HG03469 (cell line): ENCODE measurements at regions not wholly inside any gene's neighbourhood (a gene's known extent, or its start where the extent isn't known, plus 50 kb on each side); places are given as distances from the start of the nearest gene placed in this dataset.

Experiments
- ATAC-seq: cut with Tn5 transposase; IDR thresholded peaks from one replicate; pipeline ENCODE4 v1.9.1; 2021; ENCODE audit warnings: mild to moderate bottlenecking, moderate library complexity, moderate number of reproducible peaks; ENCODE audit not compliant: unreplicated experiment

DNA sequence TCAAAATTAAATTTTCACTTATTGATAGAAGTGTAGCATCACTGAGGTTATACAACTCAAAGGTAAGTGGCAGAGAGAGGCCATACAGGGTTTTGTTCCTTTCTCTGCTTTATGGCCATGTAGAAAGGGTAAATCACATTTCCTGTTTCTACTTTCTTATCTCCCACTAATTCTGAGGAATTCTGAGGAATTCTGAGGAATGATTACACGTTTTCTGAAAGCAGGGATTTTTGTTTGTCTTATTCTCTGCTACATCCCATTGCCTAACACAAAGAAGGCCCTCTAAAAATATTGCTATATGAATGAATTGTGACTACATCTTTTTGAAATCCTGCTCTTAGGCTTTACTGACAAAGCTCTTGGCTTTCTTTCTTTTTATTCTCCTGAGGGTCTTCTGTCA is 516.9 kb upstream of the ZNF608 start:
- no peak for ATAC-seq

DNA sequence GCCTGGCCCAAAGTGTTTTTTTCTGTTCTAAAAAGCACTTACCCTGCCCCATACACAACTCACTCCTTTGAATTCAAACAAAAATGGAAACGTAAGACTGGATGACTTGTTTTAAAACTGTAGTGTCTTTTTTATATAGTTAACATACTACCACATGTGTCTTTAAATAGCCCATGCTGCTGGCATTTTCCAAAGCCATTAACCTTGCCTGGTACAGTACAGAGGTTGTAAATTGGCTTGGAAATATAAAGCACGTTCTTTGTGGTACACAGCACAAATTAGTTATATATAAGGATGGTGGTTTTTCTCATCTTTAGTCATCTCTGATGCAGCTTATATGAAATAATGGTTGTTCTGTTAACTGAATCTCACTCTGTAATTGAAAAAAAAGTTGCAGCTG is 519.7 kb upstream of the ZNF608 start:
- ATAC-seq: no peak

DNA sequence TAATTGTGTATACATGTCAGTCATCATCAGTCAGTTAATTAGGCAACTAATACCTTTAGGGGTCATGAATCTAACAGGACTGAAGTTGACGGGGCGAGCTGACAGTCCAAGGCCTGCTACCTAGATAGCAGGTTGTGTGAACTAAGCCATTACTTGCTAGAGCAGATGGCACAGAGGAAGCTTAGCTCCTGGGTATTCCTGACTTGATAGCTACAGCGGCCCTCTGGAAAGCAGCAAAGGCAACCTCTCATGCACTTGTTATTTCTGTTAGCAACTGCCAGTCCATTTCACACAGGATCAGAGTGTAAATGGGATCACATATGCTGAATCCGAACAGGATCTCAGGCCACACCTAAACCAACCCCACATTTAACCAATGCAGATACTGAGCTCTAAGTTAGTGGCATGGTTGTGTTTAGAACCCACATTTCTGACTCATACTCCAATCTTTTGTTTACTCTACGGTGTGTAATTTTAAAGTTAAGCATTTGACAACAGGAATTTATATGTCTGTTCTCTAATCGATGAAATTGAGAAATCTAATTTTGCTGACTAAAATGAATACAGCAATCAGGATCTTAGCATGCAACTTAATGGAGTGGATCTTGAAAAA is 521.3 kb upstream of the ZNF608 start:
- no peak for ATAC-seq

DNA sequence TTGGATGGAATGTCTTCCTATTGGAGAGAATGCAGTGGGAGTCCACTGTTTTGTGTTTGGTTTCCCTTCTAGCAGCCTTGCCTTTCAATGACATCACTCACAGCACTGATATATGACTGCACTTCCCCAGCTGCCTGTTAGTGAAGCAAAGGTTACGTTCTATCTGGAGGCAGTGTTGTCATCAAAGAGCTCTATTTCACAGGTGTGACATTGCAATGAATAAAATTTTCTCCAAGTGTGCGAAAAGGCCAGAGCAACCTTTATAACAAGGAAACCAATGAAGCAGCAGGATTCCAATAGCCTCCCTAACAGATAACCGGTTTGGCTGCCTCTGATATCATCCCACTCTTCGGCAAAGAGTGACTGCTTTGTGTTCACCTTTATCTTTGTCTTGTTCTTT is 523.5 kb upstream of the ZNF608 start:
- ATAC-seq: no peak

DNA sequence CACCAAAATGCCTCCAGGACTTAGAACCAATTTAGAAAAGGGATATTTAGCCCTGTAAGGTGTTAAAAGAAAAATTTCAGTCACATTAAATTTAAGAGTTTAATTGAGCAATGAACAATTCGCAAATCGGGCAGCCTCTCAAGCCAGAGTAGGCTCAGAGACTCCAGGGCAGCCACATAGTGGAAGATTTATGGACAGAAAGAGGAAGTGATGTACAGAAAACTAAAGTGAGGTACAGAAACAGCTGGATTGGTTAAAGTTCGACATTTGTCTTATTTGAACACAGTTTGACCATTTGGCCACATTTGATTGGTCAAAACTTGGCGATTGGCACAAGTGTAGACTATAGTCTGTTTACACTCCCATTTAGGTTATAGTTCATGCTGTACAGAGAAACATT is 525.9 kb upstream of the ZNF608 start:
- no peak for ATAC-seq

DNA sequence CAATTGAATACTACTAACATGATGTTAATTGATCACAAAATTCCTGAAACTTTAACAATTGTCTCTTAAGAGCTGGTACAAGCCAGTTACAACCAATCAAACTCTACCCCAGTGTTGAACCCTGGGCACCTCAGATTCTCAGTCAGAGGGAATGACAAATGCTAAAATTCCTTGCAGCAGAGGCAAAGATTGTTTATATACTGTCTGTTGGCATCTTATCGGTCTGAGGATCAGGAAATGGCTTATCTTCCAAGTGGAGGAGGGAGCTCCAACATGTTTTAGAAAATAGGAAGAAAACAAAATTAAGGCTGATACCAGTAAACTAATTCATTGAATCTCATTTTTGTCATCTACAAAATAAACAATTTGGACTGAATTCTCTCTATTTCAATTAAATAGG is 527.8 kb upstream of the ZNF608 start:
- no peak for ATAC-seq

DNA sequence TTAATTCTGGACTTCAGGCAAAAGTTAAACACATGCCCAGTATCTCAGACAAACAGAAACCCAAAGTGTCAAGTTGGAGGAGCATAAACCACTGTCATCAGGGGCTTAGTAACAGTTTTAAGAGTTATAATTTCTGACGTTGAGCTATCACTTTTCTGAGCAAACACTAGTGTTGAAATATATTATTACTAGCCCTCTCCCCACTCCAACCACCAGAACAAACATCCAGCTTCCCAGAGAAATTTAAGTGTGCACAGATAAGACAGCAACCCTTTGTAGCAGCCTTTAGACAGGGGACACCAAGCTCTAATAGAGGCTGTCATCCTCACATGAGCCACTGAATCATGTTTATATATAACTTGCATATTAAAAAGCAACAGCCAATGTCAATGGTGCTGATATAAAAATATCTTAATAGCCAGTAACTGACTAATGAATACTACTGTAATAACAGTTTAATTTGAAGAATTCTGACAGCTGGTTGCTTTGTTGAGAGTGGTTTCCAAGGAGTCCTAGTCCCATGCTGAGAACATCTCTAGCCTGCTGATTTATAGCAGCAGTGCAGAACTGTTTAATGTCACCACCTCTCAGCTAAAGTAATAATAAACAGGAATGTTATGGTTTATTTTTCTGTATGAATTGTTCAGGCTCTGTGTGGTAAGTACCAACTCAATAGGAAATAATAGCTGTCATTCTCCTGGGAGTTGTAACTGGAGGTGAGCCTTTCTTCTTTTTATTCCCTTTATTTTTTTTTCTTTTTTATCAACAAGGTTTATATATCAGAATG is 528.7 kb upstream of the ZNF608 start:
- no peak for ATAC-seq

DNA sequence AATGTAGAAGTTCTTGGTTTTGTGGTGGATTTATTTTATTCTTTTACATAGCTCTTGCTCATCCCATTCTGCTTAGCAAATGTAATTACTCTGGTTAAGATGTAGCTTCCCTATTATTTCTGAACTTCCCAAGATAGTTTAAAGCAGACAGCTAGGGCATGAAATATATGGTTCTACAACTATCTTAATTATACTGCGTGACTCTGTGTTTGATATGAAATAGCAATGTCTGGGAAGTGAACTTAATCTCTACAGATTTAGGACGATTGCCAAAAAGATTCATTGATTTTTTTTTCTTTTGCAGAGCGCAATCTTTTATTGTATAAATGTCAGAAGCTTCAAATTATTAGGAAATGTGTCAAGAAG is 529.3 kb upstream of the ZNF608 start:
- no peak for ATAC-seq

DNA sequence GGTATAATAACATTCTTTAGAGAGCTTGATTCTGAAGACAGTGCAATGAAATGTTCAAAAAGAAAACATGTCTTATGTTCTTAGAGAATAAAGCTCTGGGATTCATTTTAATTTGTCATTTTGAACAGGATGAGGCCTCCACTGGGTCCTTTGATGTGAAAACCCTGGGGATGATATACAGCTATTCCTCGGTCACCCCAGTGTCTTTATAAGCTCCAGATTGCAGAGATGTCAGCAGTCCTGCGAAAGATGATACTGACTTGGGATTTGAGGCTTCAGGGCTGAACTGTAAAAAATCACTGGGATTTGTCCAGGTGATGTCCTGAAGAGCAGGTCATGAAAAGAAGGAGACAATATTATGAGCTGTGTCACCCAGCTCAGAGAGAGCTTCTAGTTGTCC is 529.7 kb upstream of the ZNF608 start:
- no peak for ATAC-seq

DNA sequence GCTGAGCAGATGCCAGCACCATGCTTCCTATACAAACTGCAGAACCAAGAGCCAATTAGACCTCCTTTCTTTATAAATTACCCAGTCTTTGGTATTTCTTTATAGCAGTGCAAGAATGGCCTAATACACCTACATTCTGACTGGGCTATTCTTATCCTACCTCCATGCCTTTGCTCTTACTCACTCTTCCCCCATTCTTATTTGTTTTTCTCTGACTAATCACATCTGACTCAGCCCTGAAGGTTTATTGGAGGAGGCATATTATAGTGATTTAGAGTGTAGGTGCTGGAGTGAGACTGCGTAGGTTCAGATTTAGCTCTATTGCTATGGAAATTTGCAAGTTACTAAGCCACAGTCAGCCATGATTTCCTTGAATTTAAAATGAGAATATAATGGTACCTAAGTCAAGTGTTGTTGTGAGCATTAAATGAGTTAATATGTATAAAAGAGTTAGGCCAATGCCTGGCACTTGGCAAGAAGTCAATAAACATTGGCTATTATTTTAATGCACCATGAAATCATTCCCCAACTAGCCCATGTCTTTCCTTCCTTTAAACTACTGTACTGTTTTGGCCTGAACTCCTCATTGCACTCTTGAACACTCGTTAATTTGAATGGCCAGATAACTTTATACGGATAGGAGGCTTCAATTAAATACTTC is 531.2 kb upstream of the ZNF608 start:
- no peak for ATAC-seq

DNA sequence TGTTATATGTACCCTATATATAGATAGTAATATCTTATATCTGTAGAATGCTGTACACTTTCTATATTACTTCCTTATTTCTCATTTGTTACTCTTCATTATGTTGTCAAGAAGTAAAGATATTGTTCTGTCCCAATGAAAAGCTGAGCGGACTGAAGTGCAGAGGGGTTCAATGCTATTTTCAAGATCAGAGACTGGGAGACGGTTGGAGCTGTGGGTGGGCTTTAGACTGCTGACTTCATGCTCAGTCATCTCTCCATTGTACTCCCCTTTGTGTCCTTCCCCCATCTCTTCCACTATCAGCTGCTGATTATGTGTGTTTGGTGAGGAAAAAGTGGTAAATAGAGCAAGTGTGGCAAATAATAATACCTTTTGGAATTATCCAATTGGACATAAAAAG is 532.3 kb upstream of the ZNF608 start:
- ATAC-seq: no peak

DNA sequence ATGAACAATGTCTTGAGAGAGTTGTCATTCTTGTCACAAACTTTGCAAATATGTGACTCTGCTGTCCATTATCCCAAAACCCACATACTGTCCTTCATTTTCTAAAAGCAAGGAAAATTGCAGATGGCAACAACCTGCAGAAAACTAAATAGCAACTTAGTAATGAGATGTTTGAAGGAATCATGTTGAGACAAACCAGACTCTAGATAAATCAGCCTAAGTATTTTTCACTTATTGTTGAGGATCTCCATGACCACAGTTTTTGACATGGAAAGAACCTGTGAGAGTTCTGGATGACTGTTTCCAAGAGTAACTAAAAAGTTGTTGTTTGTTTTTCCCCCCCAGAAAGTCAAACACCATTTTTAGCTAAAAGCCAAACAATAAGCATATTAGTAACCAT is 535.2 kb upstream of the ZNF608 start:
- ATAC-seq: no peak

DNA sequence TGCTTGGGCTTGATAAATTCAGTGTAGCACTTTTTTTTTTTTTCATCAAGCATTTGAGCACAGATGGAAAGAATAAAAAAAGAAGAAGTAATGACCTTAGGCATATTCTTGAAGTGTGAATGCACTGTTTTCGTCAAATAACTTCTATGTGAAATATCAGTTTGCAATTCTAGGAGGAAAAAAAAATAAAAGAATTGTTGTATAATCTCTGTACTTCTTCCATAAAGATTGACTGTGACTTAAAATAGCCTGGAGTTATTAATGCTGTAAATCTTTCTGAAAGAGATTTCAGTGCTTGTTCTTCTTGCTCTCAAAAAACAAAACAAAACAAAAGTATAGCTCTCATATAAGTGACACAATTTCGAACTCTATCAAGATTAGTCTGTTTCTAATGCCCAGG is 536.9 kb upstream of the ZNF608 start:
- ATAC-seq: no peak

DNA sequence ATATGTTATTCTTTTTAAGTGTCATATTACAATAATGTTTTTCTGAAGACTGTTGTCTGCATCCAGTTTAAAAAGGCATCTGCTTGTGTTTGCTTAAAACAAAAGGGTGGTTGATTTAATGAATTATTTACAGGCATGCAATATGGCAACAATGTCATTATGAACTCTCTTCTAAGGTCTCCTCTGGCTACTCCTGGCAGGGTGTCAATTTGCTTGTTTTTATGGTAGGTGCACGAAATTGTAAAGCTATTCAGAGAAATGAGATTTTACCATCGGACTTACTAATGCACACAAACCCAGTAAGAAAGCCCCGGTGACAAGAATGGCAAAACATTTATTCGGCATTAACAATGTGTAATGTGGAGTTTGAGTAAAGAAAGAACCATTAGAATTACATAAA is 539.8 kb upstream of the ZNF608 start:
- ATAC-seq: no peak

DNA sequence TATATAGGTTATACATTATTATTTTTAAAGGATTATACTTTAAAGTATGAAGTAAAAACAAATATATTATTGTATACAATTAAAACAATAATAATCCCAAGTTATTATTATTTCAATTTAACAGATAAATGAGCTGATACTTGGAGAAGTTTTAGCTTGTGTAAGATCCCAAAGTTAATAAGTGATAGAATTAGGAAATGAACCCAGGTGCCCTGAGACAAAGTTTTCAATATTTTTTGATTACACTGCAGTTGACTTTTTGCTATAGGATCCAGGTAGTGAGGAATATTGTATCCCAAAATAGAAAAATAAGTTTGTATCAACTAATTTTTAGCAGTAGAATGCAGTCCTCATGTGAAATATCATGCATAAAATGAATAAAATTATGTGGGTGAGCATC is 543.2 kb upstream of the ZNF608 start:
- ATAC-seq: no peak

DNA sequence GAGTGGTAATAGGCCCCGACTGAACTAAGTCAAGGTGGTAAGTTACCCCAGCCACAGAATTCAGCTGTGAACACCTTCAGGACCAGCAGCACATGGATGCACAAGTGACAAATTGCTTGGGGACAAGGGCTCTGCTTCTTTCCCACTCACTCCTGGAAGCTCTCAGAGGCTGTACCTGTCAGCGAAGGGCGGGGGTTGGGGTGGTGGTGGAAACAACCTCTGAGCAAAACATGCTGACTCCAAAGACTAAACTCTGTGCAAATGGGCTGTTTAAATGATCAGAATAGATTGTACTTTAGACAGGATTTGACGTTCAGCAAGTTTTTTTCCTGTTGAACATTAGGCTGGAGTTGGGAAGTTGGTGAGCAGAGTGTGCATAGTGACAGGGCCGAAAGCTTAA is 544.5 kb upstream of the ZNF608 start:
- ATAC-seq: no peak

DNA sequence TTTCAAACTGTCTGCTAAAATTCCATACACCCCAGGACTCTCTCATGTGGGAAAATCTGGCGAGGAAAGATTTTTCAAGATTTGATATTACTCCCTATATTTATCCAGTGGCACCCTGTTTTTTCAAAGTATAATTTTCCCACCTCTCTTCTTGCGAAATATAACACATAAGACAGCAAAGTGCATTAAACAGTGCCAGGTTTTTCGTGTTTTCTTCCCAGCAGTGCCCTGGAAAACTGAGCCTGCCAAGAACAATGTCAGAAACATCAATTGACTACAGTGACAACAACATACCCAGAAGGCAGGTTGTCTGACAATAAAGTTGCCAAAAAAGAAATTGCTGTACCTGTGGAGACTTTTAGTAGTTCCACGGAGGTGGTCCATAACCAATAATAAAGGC is 545.0 kb upstream of the ZNF608 start:
- no peak for ATAC-seq

DNA sequence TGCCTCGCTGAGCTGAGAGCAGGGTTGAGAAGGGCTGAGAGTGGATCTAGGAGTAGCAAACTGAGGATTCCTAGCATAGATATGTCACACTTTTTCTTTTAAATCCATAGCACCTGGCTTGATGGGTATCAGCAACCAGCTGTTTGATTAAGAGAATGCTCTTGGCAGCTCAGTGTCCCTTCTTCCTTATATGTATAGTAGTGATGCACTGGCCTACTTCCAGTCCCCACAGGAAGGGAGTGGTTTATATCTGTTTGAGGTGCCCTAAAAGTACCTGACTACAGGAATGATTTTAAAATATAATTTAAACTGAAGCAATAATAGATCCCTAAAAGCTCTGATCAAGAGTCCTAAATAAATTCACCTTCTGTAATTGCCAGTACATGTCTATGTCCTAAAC is 546.8 kb upstream of the ZNF608 start:
- no peak for ATAC-seq

DNA sequence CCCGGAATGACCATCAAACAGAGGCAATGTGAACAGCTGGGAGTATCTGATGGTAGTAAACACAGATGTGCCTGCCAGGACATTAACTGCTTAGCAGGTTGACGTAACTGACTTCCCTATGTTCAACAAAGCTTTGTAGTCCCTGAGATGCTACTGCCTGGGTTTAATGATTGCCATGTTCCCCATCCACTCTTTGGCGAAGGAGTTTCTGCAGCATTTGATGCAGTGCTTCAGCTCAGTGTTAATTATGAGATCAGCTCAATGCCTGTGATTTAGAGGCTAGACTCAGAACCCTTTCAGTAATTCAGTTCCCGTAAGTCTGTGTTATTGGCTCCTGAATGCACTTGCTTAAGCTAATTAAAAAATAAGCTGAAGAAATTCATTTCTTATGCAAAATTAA is 547.3 kb upstream of the ZNF608 start:
- ATAC-seq: no peak

DNA sequence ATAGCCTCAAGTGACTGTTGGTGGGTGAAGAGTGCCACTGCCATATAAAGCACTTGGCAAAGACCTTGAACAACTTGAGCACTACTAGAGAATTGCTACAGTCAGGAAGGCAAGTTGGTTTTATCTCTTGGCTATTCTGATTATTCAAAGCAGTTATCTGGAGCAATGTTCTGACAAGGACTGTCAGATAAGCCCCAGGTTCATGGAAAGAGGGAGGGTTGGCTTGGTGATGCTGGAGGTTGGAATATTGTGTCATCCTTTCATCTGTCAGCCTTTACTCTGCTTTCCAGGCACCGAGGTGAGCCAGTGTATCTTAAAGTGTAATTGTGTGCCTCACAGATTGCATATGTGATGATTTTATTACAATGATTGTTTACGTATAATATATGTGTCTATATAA is 548.4 kb upstream of the ZNF608 start:
- ATAC-seq: no peak

DNA sequence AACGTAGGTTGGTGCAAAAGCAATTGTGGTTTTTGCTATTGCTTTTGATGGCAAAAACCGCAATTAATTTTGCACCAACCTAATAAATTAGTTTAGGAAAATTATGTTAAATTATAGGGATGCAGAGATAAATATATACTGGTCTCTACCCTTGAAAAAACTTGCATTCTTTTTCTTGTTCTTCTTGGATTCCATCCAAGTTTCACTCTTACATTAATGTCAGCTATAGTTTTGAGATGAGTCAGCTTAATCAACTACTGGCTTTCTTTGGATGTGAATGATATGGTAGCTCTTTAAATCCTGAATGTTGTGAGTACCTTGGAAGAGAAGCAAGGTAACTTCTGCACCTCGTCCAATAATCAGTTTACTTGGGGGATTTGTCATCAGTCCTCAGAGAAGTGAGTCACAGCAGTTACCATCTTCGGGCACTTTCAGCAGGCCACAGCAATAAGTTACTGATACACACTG is 549.0 kb upstream of the ZNF608 start:
- ATAC-seq: no peak

DNA sequence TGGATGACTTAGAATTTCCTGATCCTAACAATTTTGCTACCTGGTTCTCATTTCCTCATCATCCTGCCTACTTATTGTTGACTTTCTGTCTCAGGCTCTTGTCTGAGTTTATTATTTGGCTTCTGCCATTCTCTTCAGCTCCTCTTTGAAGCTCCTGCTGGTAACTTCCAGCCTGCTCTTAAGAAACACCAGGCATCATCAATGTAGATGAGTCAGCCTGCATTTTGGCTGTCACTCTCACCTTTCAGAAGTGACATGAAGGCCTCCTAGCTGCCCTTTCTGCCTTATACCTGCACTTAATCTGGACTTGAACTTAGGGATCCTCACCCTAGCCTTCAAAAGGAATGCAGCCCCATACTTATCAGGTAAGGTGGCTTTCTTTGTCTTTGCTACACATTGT is 551.8 kb upstream of the ZNF608 start:
- ATAC-seq: no peak
